K562 (cell line): ENCODE measurements at regions not wholly inside any gene's neighbourhood (a gene's known extent, or its start where the extent isn't known, plus 50 kb on each side); places are given as distances from the start of the nearest gene placed in this dataset.

Experiments used
- ATAC-seq: fragments of 200-7000 bp; cut with Tn5 transposase; 3 replicates; pipeline ENCODE4 v1.9.1; 2020; ENCODE audit warnings: moderate library complexity
- BruUV-seq: library from RNA; stranded (reverse); fragments of 400-500 nt; replicated peaks from 2 replicates; lab custom pipeline; 2021; lab: Mats Ljungman, UMichigan
- CTCF ChIA-PET: fragments of 300-600 bp; formaldehyde crosslinking; extraction: SDS; loops from one replicate; lab custom pipeline; 2021; ENCODE audit warnings: low intra/inter-chr PET ratio; lab: Yijun Ruan, JAX
- POLR2A ChIA-PET: fragments of 300-600, 350-650 bp; sonication (Branson Sonifier 250); formaldehyde crosslinking; extraction: SDS; loops from one replicate; lab custom pipeline; 2021; ENCODE audit warnings: antibody characterized with exemption, inconsistent platforms; lab: Yijun Ruan, JAX
- DNase-seq, 4 experiments: peaks; one replicate each; pipeline versions ENCODE4 v3.0.0 to v3.0.0-alpha.2; 2011 to 2018; ENCODE audit warnings: low spot score in 3 of 4, mixed read lengths in 3 of 4; ENCODE audit errors: extremely low read depth in 1 of 4
- FAIRE-seq: peaks from 2 replicates; lab custom pipeline; 2011; peaks lifted over from hg19 to GRCh38; lab: Jason Lieb, UNC
- H2AFZ ChIP-seq: 2 replicates; pipeline ENCODE4 v1.6.0; 2011; ENCODE audit warnings: low read depth, low read length, control low read depth, inconsistent platforms
- H3K27ac ChIP-seq: fragments of 200-600 bp; 3 replicates; pipeline ENCODE4 v1.8.0; 2011; ENCODE audit warnings: low read depth, mild to moderate bottlenecking, control low read depth, inconsistent platforms, low read length, moderate library complexity, mixed read lengths; ENCODE audit errors: extremely low read depth
- H3K27me3 ChIP-seq, 2 experiments: fragments of 300-600 bp in 1 of 2; 2 replicates in 1 of 2; 3 replicates in 1 of 2; pipeline versions ENCODE4 v1.6.0 to v1.8.0; 2011; ENCODE audit warnings: inconsistent platforms in 2 of 2, low read length in 2 of 2, mild to moderate bottlenecking in 1 of 2, mixed read lengths in 1 of 2, moderate library complexity in 1 of 2; ENCODE audit not compliant: control insufficient read depth in 2 of 2, insufficient read depth in 2 of 2
- H3K36me3 ChIP-seq: fragments of 300-600 bp; 3 replicates; pipeline ENCODE4 v1.8.0; 2011; ENCODE audit warnings: mild to moderate bottlenecking, low read length, inconsistent platforms; ENCODE audit not compliant: control insufficient read depth, insufficient read depth
- H3K4me1 ChIP-seq, 2 experiments: fragments of 200-600 bp in 1 of 2; replicated peaks in 1 of 2; 2 replicates in 1 of 2; 3 replicates in 1 of 2; pipeline versions ENCODE4 v1.5.1 to v1.8.0; 2011; ENCODE audit warnings: inconsistent platforms in 2 of 2, low read length in 2 of 2, mild to moderate bottlenecking in 1 of 2, mixed read lengths in 1 of 2, moderate library complexity in 1 of 2; ENCODE audit not compliant: control insufficient read depth in 2 of 2, insufficient read depth in 2 of 2
- H3K4me2 ChIP-seq: 2 replicates; pipeline ENCODE4 v1.6.1; 2011; ENCODE audit warnings: low read length, control low read depth, inconsistent platforms, mixed read lengths; ENCODE audit not compliant: insufficient read depth
- H3K4me3 ChIP-seq: fragments of 200-600 bp; sonication (generic), shearing (Covaris generic); 2 replicates; pipeline ENCODE4 v1.5.1; 2016; ENCODE audit warnings: control low read depth, inconsistent platforms
- H3K79me2 ChIP-seq: fragments of 200-600 bp; 3 replicates; pipeline ENCODE4 v1.8.0; 2011; ENCODE audit warnings: low read length, inconsistent platforms; ENCODE audit not compliant: control insufficient read depth, insufficient read depth
- H3K9ac ChIP-seq, 2 experiments: 2 replicates each; pipeline versions ENCODE4 v1.6.0 to v1.6.1; 2011; ENCODE audit warnings: low read depth in 2 of 2, low read length in 2 of 2, control low read depth in 1 of 2, inconsistent platforms in 1 of 2, mild to moderate bottlenecking in 1 of 2, mixed read lengths in 1 of 2; ENCODE audit not compliant: insufficient read depth in 1 of 2
- H3K9me1 ChIP-seq: one replicate; pipeline ENCODE4 v1.6.0; 2011; ENCODE audit warnings: inconsistent platforms, mild to moderate bottlenecking, low read length, moderate library complexity; ENCODE audit not compliant: control insufficient read depth, insufficient read depth
- H3K9me3 ChIP-seq: replicated peaks from 2 replicates; pipeline ENCODE4 v1.5.1; 2011; ENCODE audit warnings: low read depth, low read length, inconsistent platforms; ENCODE audit not compliant: control insufficient read depth, insufficient read depth
- H4K20me1 ChIP-seq: replicated peaks from 2 replicates; pipeline ENCODE4 v1.6.1; 2011; ENCODE audit warnings: low read length, inconsistent platforms, mixed read lengths; ENCODE audit not compliant: control insufficient read depth, insufficient read depth
- CCAR2 ChIP-seq: fragments of 200-400 bp; formaldehyde crosslinking; IDR thresholded peaks from 2 replicates; pipeline ENCODE4 v1.6.1; 2017; ENCODE audit warnings: mild to moderate bottlenecking, low read depth, low read length
- DMBX1 ChIP-seq: fragments of 250-450 bp; sonication (Bioruptor Pico); IDR thresholded peaks from 2 replicates; pipeline ENCODE4 v1.8.0; 2022; ENCODE audit warnings: inconsistent platforms, mild to moderate bottlenecking, moderate library complexity, borderline replicate concordance
- HNRNPH1 ChIP-seq: fragments of 200-400 bp; formaldehyde crosslinking; optimal IDR thresholded peaks from 2 replicates; pipeline ENCODE3; 2017; ENCODE audit warnings: low read depth, mild to moderate bottlenecking, low read length, moderate library complexity
- MTA3 ChIP-seq: fragments of 450-650 bp; formaldehyde crosslinking; IDR thresholded peaks from 2 replicates; pipeline ENCODE4 v1.6.1; 2017; ENCODE audit warnings: mild to moderate bottlenecking, borderline replicate concordance
- ZFP91 ChIP-seq: sonication (generic); formaldehyde crosslinking; IDR thresholded peaks from 2 replicates; pipeline ENCODE4 v1.8.0; 2022; ENCODE audit warnings: mild to moderate bottlenecking, missing genetic modification reagents
- ZNF197 ChIP-seq: fragments of 200-800 bp; sonication (Bioruptor generic); IDR thresholded peaks from 2 replicates; pipeline ENCODE4 v1.6.1; 2016; ENCODE audit warnings: low read depth, missing genetic modification characterization, missing compliant biosample characterization
- ZNF263 ChIP-seq: sonication (generic); formaldehyde crosslinking; IDR thresholded peaks from 2 replicates; pipeline ENCODE4 v1.8.0; 2022; ENCODE audit warnings: mild to moderate bottlenecking, missing genetic modification reagents, borderline replicate concordance
- ZNF274 ChIP-seq: IDR thresholded peaks from 2 replicates; pipeline ENCODE4 v1.6.1; 2011; ENCODE audit warnings: low read depth, mild to moderate bottlenecking, low read length, moderate library complexity, borderline replicate concordance
- ZNF507 ChIP-seq: conservative IDR thresholded peaks from 2 replicates; pipeline ENCODE4 v1.6.1; 2017; ENCODE audit warnings: missing genetic modification characterization, missing compliant biosample characterization
- ZNF586 ChIP-seq: fragments of 450-650 bp; formaldehyde crosslinking; conservative IDR thresholded peaks from 2 replicates; pipeline ENCODE4 v1.4.0; 2020; ENCODE audit warnings: mild to moderate bottlenecking, moderate library complexity
- WGBS: fragments of 100-300 bp; shearing (Covaris generic); methylation state at CpG from one replicate; pipeline ENCODE4 v1.1.6; 2016; ENCODE audit warnings: low coverage, mixed read lengths; ENCODE audit not compliant: insufficient coverage; ENCODE audit errors: missing lambda C conversion rate; 5-methylcytosine and 5-hydroxymethylcytosine counted together
- in situ Hi-C: fragments of 300-500 bp; cut with MboI; formaldehyde crosslinking; loops from 4 replicates; pipeline ENCODE4 v1.15.0; 2018; ENCODE audit warnings: inconsistent platforms, mixed read lengths
- intact Hi-C: fragments of 100-400 bp; cut with micrococcal nuclease; formaldehyde crosslinking; loops from 2 replicates; pipeline ENCODE4 v1.14.2; 2022
- TF ChIP-seq, protein P1 (sequence below): sonication (generic); formaldehyde crosslinking; IDR thresholded peaks from 2 replicates; pipeline ENCODE4 v1.8.1; 2023; ENCODE audit warnings: missing genetic modification reagents, mild to moderate bottlenecking, borderline replicate concordance
- TF ChIP-seq, protein P2 (sequence below), 2 experiments: fragments of 450-650 bp; conservative IDR thresholded peaks; 2 replicates each; pipeline ENCODE4 v1.6.1; 2017; ENCODE audit warnings: mild to moderate bottlenecking in 2 of 2, moderate library complexity in 2 of 2

- TF ChIP-seq ZNF274 = no peak
- TF ChIP-seq, protein P1, sequence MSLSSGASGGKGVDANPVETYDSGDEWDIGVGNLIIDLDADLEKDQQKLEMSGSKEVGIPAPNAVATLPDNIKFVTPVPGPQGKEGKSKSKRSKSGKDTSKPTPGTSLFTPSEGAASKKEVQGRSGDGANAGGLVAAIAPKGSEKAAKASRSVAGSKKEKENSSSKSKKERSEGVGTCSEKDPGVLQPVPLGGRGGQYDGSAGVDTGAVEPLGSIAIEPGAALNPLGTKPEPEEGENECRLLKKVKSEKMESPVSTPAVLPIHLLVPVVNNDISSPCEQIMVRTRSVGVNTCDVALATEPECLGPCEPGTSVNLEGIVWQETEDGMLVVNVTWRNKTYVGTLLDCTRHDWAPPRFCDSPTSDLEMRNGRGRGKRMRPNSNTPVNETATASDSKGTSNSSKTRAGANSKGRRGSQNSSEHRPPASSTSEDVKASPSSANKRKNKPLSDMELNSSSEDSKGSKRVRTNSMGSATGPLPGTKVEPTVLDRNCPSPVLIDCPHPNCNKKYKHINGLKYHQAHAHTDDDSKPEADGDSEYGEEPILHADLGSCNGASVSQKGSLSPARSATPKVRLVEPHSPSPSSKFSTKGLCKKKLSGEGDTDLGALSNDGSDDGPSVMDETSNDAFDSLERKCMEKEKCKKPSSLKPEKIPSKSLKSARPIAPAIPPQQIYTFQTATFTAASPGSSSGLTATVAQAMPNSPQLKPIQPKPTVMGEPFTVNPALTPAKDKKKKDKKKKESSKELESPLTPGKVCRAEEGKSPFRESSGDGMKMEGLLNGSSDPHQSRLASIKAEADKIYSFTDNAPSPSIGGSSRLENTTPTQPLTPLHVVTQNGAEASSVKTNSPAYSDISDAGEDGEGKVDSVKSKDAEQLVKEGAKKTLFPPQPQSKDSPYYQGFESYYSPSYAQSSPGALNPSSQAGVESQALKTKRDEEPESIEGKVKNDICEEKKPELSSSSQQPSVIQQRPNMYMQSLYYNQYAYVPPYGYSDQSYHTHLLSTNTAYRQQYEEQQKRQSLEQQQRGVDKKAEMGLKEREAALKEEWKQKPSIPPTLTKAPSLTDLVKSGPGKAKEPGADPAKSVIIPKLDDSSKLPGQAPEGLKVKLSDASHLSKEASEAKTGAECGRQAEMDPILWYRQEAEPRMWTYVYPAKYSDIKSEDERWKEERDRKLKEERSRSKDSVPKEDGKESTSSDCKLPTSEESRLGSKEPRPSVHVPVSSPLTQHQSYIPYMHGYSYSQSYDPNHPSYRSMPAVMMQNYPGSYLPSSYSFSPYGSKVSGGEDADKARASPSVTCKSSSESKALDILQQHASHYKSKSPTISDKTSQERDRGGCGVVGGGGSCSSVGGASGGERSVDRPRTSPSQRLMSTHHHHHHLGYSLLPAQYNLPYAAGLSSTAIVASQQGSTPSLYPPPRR (CRISPR knock-in tag) = no peak
These were observed 77.2 kb upstream of the CLPB start (continued) for GRCh38 chr11:72511393-72512047.

DNA sequence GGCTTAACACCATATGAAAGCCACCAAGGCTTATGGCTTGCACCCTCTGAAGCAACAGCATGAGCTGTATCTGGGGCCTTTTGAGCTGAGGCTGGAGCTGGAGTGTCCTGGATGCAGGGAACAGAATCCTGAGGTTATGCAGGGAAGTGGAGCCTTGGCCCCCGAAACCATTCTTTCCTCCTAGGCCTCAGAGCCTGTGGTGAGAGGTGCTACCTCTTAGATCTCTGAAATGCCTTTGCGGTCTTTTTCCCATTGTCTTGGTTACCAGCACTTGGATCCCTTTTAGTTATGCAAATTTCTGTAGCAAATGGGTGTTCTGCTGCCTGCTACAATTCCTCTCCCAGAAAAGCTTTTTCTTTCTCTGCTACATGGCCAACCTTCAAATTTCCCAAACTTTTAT lies 72.7 kb upstream of the CLPB start:
- CTCF ChIA-PET = interaction anchor here (0.6 kb wide), 1 partner anchor 28 kb away, joined by 3 read pairs; no protein-coding TSS in a partner anchor
- TF ChIP-seq ZFP91 (CRISPR knock-in tag) = no peak
- TF ChIP-seq HNRNPH1 = no peak
- no peak for TF ChIP-seq CCAR2
- TF ChIP-seq ZNF507 = no peak
- TF ChIP-seq, protein P2, sequence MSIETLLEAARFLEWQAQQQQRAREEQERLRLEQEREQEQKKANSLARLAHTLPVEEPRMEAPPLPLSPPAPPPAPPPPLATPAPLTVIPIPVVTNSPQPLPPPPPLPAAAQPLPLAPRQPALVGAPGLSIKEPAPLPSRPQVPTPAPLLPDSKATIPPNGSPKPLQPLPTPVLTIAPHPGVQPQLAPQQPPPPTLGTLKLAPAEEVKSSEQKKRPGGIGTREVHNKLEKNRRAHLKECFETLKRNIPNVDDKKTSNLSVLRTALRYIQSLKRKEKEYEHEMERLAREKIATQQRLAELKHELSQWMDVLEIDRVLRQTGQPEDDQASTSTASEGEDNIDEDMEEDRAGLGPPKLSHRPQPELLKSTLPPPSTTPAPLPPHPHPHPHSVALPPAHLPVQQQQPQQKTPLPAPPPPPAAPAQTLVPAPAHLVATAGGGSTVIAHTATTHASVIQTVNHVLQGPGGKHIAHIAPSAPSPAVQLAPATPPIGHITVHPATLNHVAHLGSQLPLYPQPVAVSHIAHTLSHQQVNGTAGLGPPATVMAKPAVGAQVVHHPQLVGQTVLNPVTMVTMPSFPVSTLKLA (conservative IDR thresholded peaks at IDR 0.05) = no peak
- TF ChIP-seq DMBX1 (CRISPR knock-in tag) = no peak
- no peak for TF ChIP-seq ZNF586 (CRISPR knock-in tag)
- TF ChIP-seq ZNF263 (CRISPR knock-in tag) = no peak
- no peak for TF ChIP-seq ZNF197 (CRISPR knock-in tag)
- TF ChIP-seq MTA3 = no peak

More for the DNA sequence above, 72.7 kb upstream of the CLPB start:
- Histone ChIP-seq H3K9me1 (no peaks in the 10 kb centered on the region), H3K79me2 (no peaks in the 10 kb centered on the region), H3K27ac (no peak overlapping the region), H3K4me3 (no peak overlapping the region), H4K20me1 (no peaks in the 10 kb centered on the region), H3K9ac (no peak overlapping the region), H3K9me3 (peaks cover 5% of the 10 kb centered on the region), H3K4me2 (no peak overlapping the region), H3K27me3 (0 out of 5 replicates have a peak, but pooled peaks cover 0 to 3% of the 10 kb centered on the region in 2 experiments), H2AFZ (no peak overlapping the region), H3K36me3 (no peaks in the 10 kb centered on the region), H3K4me1 (no peaks in the 10 kb centered on the region)
- intact Hi-C loops (no loop called here), in situ Hi-C loops (no loop called here)
- ATAC-seq = no peak
- no TSS peak for BruUV-seq
- WGBS = 19% methylated on average over 2 of the region's 2 CpGs
- FAIRE-seq = no peak
- DNase-seq = no peak
- POLR2A ChIA-PET = no interaction called here
